Epithelial cell of proximal tubule (primary cell): ENCODE measurements at regions not wholly inside any gene's neighbourhood (a gene's known extent, or its start where the extent isn't known, plus 50 kb on each side); places are given as distances from the start of the nearest gene placed in this dataset.

Experiments used
- DNase-seq: peaks from one replicate; pipeline ENCODE4 v3.0.0-alpha.2; 2011; ENCODE audit warnings: low read depth
- H3K4me3 ChIP-seq: 2 replicates; pipeline ENCODE4 v1.5.1; 2011; ENCODE audit warnings: low read depth, mild to moderate bottlenecking, low read length
- CTCF ChIP-seq: conservative IDR thresholded peaks from 2 replicates; pipeline ENCODE4 v1.5.1; 2012; ENCODE audit warnings: low read depth, mild to moderate bottlenecking, low read length

GRCh38 chr4:185945906-185946305 lies 123.0 kb upstream of the TLR3 start:
- no peak for TF ChIP-seq CTCF
- H3K4me3 ChIP-seq: no peak overlapping the region
- DNase-seq: no peak

- no peak overlapping the region for H3K4me3 ChIP-seq
- TF ChIP-seq CTCF: no peak
- DNase-seq: no peak
These were observed 118.1 kb upstream of the TLR3 start for GRCh38 chr4:185950891-185951290.

GRCh38 chr4:185955151-185955770 lies 113.7 kb upstream of the TLR3 start:
- no peak for DNase-seq
- TF ChIP-seq CTCF: no peak

GRCh38 chr4:185955826-185956543 lies 113.0 kb upstream of the TLR3 start:
- no peak overlapping the region for H3K4me3 ChIP-seq
- DNase-seq: no peak
- TF ChIP-seq CTCF: no peak

More at GRCh38 chr4:185955151-185955770, 113.7 kb upstream of the TLR3 start:
- H3K4me3 ChIP-seq: no peak overlapping the region

- DNase-seq: no peak
- H3K4me3 ChIP-seq: no peak overlapping the region
- no peak for TF ChIP-seq CTCF
These were observed 112.4 kb upstream of the TLR3 start for GRCh38 chr4:185956544-185956940.

GRCh38 chr4:185958094-185958747 lies 110.7 kb upstream of the TLR3 start:
- TF ChIP-seq CTCF: no peak
- no peak for DNase-seq
- no peak overlapping the region for H3K4me3 ChIP-seq
